ENCODE measurements at regions not wholly inside any gene's neighbourhood (a gene's known extent, or its start where the extent isn't known, plus 50 kb on each side); places are given as distances from the start of the nearest gene placed in this dataset.

DNA sequence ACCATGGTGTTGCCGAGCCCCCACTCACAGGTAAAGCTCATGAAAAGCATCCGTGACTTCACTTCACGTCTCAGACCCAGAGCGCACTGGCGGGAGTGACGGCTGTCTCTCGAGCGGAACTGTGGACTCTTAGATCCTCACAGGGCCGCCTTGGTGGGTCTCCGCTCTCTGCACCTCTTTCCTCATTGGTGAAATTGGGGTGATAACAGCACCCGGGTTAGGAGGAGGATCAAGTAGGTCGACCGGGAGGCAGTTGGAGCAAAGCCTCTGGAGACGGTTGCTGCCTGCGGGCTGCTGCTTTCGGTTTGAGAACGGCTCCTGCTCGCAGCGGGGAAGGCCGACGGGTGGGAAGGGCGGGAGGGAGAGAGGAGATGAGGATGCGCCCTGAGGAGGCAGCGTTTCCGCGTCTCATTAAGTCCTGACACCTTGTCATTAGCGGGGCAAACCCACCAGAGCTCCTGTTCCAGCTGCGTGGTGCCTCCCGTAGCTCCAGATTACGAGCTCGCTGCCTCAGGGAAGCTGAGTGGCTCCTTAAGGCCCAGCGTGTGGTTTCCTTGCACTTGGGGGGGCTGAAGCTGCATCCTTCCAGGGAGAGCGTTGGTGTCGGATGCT is 51.9 kb upstream of the CFAP46 start:
- TF ChIP-seq, protein P1, sequence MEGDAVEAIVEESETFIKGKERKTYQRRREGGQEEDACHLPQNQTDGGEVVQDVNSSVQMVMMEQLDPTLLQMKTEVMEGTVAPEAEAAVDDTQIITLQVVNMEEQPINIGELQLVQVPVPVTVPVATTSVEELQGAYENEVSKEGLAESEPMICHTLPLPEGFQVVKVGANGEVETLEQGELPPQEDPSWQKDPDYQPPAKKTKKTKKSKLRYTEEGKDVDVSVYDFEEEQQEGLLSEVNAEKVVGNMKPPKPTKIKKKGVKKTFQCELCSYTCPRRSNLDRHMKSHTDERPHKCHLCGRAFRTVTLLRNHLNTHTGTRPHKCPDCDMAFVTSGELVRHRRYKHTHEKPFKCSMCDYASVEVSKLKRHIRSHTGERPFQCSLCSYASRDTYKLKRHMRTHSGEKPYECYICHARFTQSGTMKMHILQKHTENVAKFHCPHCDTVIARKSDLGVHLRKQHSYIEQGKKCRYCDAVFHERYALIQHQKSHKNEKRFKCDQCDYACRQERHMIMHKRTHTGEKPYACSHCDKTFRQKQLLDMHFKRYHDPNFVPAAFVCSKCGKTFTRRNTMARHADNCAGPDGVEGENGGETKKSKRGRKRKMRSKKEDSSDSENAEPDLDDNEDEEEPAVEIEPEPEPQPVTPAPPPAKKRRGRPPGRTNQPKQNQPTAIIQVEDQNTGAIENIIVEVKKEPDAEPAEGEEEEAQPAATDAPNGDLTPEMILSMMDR (IDR thresholded peaks at IDR 0.05; ENCODE audit: low read depth, low read length, missing input control), result no peak
- TF ChIP-seq EGR1 (IDR thresholded peaks at IDR 0.05; ENCODE audit: low read depth in 2 of 2) (no peak), HNF4G (IDR thresholded peaks at IDR 0.05) (no peak)
